HepG2 (cell line): ENCODE measurements at regions not wholly inside any gene's neighbourhood (a gene's known extent, or its start where the extent isn't known, plus 50 kb on each side); places are given as distances from the start of the nearest gene placed in this dataset.
A peak's percentile ranks its signal among the peaks of the same experiment; 100 is the strongest.

ENCODE experiments used
- BHLHE40 ChIP-seq: IDR thresholded peaks from 2 replicates; pipeline ENCODE4 v1.6.1; 2011; ENCODE audit warnings: low read length, improper control_type of control experiment
- BRD4 ChIP-seq: sonication (generic); formaldehyde crosslinking; IDR thresholded peaks from 2 replicates; pipeline ENCODE4 v1.4.0; 2020; ENCODE audit warnings: missing genetic modification reagents
- DMAP1 ChIP-seq: IDR thresholded peaks from 2 replicates; pipeline ENCODE4 v1.6.1; 2016
- FOXO1 ChIP-seq: sonication (generic); formaldehyde crosslinking; IDR thresholded peaks from 2 replicates; pipeline ENCODE4 v1.4.0; 2020; ENCODE audit warnings: missing genetic modification reagents
- GABPA ChIP-seq, 2 experiments: IDR thresholded peaks; 2 replicates each; pipeline ENCODE4 v1.6.1; 2011 to 2016; ENCODE audit warnings: low read depth in 2 of 2, low read length in 1 of 2, missing biosample characterization in 1 of 2, missing genetic modification characterization in 1 of 2
- KDM5A ChIP-seq: fragments of 200-600 bp; sonication (generic); IDR thresholded peaks from 2 replicates; pipeline ENCODE4 v1.7.0; 2018; ENCODE audit warnings: antibody characterized with exemption, mild to moderate bottlenecking, low read length, borderline replicate concordance
- MEF2D ChIP-seq: sonication (generic); formaldehyde crosslinking; IDR thresholded peaks from 2 replicates; pipeline ENCODE4 v1.5.1; 2020; ENCODE audit warnings: mild to moderate bottlenecking, missing genetic modification reagents
- MLX ChIP-seq: IDR thresholded peaks from 2 replicates; pipeline ENCODE4 v1.6.1; 2016
- MYC ChIP-seq: sonication (generic); formaldehyde crosslinking; IDR thresholded peaks from 2 replicates; pipeline ENCODE4 v1.9.0; 2021; ENCODE audit warnings: missing genetic modification reagents, borderline replicate concordance
- PAX8 ChIP-seq: sonication (generic); formaldehyde crosslinking; IDR thresholded peaks from 2 replicates; pipeline ENCODE4 v1.8.0; 2022; ENCODE audit warnings: mild to moderate bottlenecking, missing genetic modification reagents, borderline replicate concordance
- PBX3 ChIP-seq: sonication (generic); formaldehyde crosslinking; IDR thresholded peaks from 2 replicates; pipeline ENCODE4 v1.8.1; 2023; ENCODE audit warnings: missing genetic modification reagents, inconsistent platforms, borderline replicate concordance
- YY1 ChIP-seq: IDR thresholded peaks from 2 replicates; pipeline ENCODE4 v1.6.1; 2011; ENCODE audit warnings: low read length, low read depth, moderate library complexity, mild to moderate bottlenecking; ENCODE audit not compliant: insufficient read depth, insufficient replicate concordance
- ZFP36 ChIP-seq: fragments of 150-350 bp; IDR thresholded peaks from 2 replicates; pipeline ENCODE4 v1.6.1; 2018; ENCODE audit warnings: borderline replicate concordance, low read length, low read depth; ENCODE audit not compliant: partially characterized antibody
- ZNF276 ChIP-seq: sonication (generic); formaldehyde crosslinking; IDR thresholded peaks from 2 replicates; pipeline ENCODE4 v1.4.0; 2020; ENCODE audit warnings: mild to moderate bottlenecking, low read depth, missing genetic modification reagents
- ZNF644 ChIP-seq: IDR thresholded peaks from 2 replicates; pipeline ENCODE4 v1.6.1; 2016; ENCODE audit warnings: low read depth
- ZNF746 ChIP-seq: sonication (generic); formaldehyde crosslinking; IDR thresholded peaks from 2 replicates; pipeline ENCODE4 v1.8.0; 2022; ENCODE audit warnings: mild to moderate bottlenecking, missing genetic modification reagents
- TF ChIP-seq, protein P1 (sequence below): IDR thresholded peaks from 2 replicates; pipeline ENCODE4 v1.4.0; 2020; ENCODE audit warnings: mild to moderate bottlenecking, missing genetic modification reagents
- TF ChIP-seq, protein P2 (sequence below): sonication (generic); formaldehyde crosslinking; IDR thresholded peaks from 2 replicates; pipeline ENCODE4 v1.4.0; 2020; ENCODE audit warnings: missing genetic modification reagents, mild to moderate bottlenecking, borderline replicate concordance

DNA sequence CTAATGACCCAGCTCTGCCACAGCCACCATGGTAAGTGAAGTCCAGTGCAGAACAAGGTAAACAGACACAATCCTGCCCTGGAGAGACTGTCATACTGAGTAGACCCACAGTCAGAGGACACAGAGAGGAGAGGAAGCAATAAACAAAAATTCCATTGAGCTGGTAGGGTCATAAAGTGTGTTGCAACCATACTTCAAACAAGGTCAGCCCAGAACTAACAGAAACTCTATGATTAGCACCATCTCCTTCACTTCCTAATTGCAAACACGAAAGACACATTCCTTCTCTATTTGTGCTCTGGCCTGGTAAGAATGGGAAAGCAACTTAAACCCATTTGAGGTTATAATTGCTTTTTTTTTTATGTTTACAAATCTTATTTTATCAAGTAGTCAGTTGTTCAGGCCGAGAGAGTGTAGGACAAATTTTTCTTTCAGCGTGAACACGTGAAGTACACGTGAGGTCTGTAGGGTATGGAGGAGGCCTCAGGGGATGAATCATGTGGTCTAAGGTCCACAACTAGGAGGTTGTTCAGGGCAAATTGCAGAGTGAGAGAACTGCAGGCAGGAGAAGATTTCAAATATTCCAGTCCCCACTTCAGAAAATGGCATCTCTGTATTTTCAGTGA is 71.4 kb upstream of the GLS start (continued):
- TF ChIP-seq YY1 (no peak), ZNF276 (CRISPR knock-in tag) (0 out of 2 replicates have a peak, but pooled peaks have one; percentile 37), KDM5A (peak; percentile 71; the same call in 1 of the 2 replicates), MYC (CRISPR knock-in tag) (peak; percentile 83), ZNF644 (CRISPR knock-in tag) (peak; percentile 99), PBX3 (CRISPR knock-in tag) (no peak), PAX8 (CRISPR knock-in tag) (no peak), MEF2D (CRISPR knock-in tag) (peak; percentile 97), MLX (peak; percentile 100), DMAP1 (peak; percentile 96), GABPA (IDR thresholded peaks at IDR 0.05; ENCODE audit: low read depth, low read length) (no peak), GABPA (CRISPR knock-in tag; IDR thresholded peaks at IDR 0.05; ENCODE audit: low read depth) (peak; percentile 52; the same call in 1 of the 2 replicates), FOXO1 (peak; percentile 91), ZFP36 (no peak), ZNF746 (CRISPR knock-in tag) (0 out of 2 replicates have a peak, but pooled peaks have one; percentile 39), BRD4 (peak; percentile 71; the same call in 1 of the 2 replicates), BHLHE40 (peak; percentile 99)
- TF ChIP-seq, protein P1, sequence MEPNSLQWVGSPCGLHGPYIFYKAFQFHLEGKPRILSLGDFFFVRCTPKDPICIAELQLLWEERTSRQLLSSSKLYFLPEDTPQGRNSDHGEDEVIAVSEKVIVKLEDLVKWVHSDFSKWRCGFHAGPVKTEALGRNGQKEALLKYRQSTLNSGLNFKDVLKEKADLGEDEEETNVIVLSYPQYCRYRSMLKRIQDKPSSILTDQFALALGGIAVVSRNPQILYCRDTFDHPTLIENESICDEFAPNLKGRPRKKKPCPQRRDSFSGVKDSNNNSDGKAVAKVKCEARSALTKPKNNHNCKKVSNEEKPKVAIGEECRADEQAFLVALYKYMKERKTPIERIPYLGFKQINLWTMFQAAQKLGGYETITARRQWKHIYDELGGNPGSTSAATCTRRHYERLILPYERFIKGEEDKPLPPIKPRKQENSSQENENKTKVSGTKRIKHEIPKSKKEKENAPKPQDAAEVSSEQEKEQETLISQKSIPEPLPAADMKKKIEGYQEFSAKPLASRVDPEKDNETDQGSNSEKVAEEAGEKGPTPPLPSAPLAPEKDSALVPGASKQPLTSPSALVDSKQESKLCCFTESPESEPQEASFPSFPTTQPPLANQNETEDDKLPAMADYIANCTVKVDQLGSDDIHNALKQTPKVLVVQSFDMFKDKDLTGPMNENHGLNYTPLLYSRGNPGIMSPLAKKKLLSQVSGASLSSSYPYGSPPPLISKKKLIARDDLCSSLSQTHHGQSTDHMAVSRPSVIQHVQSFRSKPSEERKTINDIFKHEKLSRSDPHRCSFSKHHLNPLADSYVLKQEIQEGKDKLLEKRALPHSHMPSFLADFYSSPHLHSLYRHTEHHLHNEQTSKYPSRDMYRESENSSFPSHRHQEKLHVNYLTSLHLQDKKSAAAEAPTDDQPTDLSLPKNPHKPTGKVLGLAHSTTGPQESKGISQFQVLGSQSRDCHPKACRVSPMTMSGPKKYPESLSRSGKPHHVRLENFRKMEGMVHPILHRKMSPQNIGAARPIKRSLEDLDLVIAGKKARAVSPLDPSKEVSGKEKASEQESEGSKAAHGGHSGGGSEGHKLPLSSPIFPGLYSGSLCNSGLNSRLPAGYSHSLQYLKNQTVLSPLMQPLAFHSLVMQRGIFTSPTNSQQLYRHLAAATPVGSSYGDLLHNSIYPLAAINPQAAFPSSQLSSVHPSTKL: peak; percentile 98
- TF ChIP-seq, protein P2, sequence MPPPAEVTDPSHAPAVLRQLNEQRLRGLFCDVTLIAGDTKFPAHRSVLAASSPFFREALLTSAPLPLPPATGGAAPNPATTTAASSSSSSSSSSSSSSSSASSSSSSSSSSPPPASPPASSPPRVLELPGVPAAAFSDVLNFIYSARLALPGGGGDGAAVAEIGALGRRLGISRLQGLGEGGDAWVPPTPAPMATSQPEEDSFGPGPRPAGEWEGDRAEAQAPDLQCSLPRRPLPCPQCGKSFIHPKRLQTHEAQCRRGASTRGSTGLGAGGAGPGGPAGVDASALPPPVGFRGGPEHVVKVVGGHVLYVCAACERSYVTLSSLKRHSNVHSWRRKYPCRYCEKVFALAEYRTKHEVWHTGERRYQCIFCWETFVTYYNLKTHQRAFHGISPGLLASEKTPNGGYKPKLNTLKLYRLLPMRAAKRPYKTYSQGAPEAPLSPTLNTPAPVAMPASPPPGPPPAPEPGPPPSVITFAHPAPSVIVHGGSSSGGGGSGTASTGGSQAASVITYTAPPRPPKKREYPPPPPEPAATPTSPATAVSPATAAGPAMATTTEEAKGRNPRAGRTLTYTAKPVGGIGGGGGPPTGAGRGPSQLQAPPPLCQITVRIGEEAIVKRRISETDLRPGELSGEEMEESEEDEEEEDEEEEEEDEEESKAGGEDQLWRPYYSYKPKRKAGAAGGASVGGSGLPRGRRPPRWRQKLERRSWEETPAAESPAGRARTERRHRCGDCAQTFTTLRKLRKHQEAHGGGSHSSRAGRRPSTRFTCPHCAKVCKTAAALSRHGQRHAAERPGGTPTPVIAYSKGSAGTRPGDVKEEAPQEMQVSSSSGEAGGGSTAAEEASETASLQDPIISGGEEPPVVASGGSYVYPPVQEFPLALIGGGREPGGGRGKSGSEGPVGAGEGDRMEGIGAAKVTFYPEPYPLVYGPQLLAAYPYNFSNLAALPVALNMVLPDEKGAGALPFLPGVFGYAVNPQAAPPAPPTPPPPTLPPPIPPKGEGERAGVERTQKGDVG (CRISPR knock-in tag): no peak
